Jurkat, Clone E6-1 (cell line): ENCODE measurements at regions not wholly inside any gene's neighbourhood (a gene's known extent, or its start where the extent isn't known, plus 50 kb on each side); places are given as distances from the start of the nearest gene placed in this dataset.
A peak's percentile ranks its signal among the peaks of the same experiment; 100 is the strongest.

Experiments used
- DNase-seq: peaks from one replicate; pipeline ENCODE4 v3.0.0-alpha.2; 2011; ENCODE audit warnings: low read depth, low spot score
- H3K4me3 ChIP-seq: 2 replicates; pipeline ENCODE4 v1.5.1; 2011; ENCODE audit warnings: mild to moderate bottlenecking, low read length, control low read depth, moderate library complexity

- no peak for DNase-seq
- H3K4me3 ChIP-seq = no peak overlapping the region
These were observed 670.6 kb downstream of the PTPRU start for GRCh38 chr1:29906927-29907326.

- H3K4me3 ChIP-seq = no peak overlapping the region
- no peak for DNase-seq
These were observed 667.3 kb downstream of the PTPRU start for GRCh38 chr1:29903548-29904166.

GRCh38 chr1:29901624-29902325 is 665.5 kb downstream of the PTPRU start:
- DNase-seq = no peak
- H3K4me3 ChIP-seq = no peak overlapping the region

- DNase-seq = no peak
- no peak overlapping the region for H3K4me3 ChIP-seq
These were observed 664.4 kb downstream of the PTPRU start for GRCh38 chr1:29900712-29901111.

- DNase-seq = no peak
- H3K4me3 ChIP-seq = no peak overlapping the region
These were observed 663.9 kb downstream of the PTPRU start for GRCh38 chr1:29900104-29900679.

GRCh38 chr1:29896791-29897714 is 660.7 kb downstream of the PTPRU start:
- no peak for DNase-seq
- H3K4me3 ChIP-seq = no peak overlapping the region

GRCh38 chr1:29896300-29896699 is 660.0 kb downstream of the PTPRU start:
- H3K4me3 ChIP-seq = no peak overlapping the region
- DNase-seq = no peak

GRCh38 chr1:29895201-29895600 is 658.9 kb downstream of the PTPRU start:
- no peak for DNase-seq

GRCh38 chr1:29894311-29894710 is 658.0 kb downstream of the PTPRU start:
- DNase-seq = no peak
- H3K4me3 ChIP-seq = no peak overlapping the region

More at GRCh38 chr1:29895201-29895600, 658.9 kb downstream of the PTPRU start:
- H3K4me3 ChIP-seq = no peak overlapping the region

- DNase-seq = no peak
These were observed 657.5 kb downstream of the PTPRU start for GRCh38 chr1:29893806-29894205.

GRCh38 chr1:29893046-29893723 is 656.9 kb downstream of the PTPRU start:
- no peak overlapping the region for H3K4me3 ChIP-seq
- DNase-seq = peak; percentile 11

More at GRCh38 chr1:29893806-29894205, 657.5 kb downstream of the PTPRU start:
- H3K4me3 ChIP-seq = no peak overlapping the region

- no peak for DNase-seq
- H3K4me3 ChIP-seq = no peak overlapping the region
These were observed 655.9 kb downstream of the PTPRU start for GRCh38 chr1:29892247-29892646.

- DNase-seq = no peak
- no peak overlapping the region for H3K4me3 ChIP-seq
These were observed 654.1 kb downstream of the PTPRU start for GRCh38 chr1:29890201-29890959.

GRCh38 chr1:29889776-29890175 is 653.5 kb downstream of the PTPRU start:
- no peak for DNase-seq
- H3K4me3 ChIP-seq = no peak overlapping the region

- no peak for DNase-seq
- H3K4me3 ChIP-seq = no peak overlapping the region
These were observed 648.4 kb downstream of the PTPRU start for GRCh38 chr1:29884740-29885139.

GRCh38 chr1:29883986-29884385 is 647.7 kb downstream of the PTPRU start:
- no peak for DNase-seq
- no peak overlapping the region for H3K4me3 ChIP-seq

GRCh38 chr1:29883411-29883832 is 647.1 kb downstream of the PTPRU start:
- no peak overlapping the region for H3K4me3 ChIP-seq
- DNase-seq = no peak

GRCh38 chr1:29880556-29880955 is 644.2 kb downstream of the PTPRU start:
- DNase-seq = no peak
- no peak overlapping the region for H3K4me3 ChIP-seq
